IMR-90 (cell line): ENCODE measurements at regions not wholly inside any gene's neighbourhood (a gene's known extent, or its start where the extent isn't known, plus 50 kb on each side); places are given as distances from the start of the nearest gene placed in this dataset.

Source experiments
- ATAC-seq: fragments of 200-7000 bp; cut with Tn5 transposase; 2 replicates; pipeline ENCODE4 v1.9.1; 2020; ENCODE audit warnings: low read depth, mild to moderate bottlenecking, moderate library complexity
- BruUV-seq: library from RNA; stranded (reverse); fragments of 400-500 nt; replicated peaks from 2 replicates; lab custom pipeline; 2021; lab: Mats Ljungman, UMichigan
- CTCF ChIA-PET: fragments of 300-600 bp; formaldehyde crosslinking; extraction: SDS; loops from one replicate; lab custom pipeline; 2021; ENCODE audit warnings: antibody characterized with exemption; lab: Yijun Ruan, JAX
- POLR2A ChIA-PET: fragments of 300-600 bp; sonication (Branson Sonifier 250); formaldehyde crosslinking; loops from one replicate; lab custom pipeline; 2022; ENCODE audit warnings: antibody characterized with exemption; ENCODE audit not compliant: unreplicated experiment; lab: Charles Lee
- DNase-seq: peaks from one replicate; pipeline ENCODE4 v3.0.0; 2013
- H2AFZ ChIP-seq: replicated peaks from 2 replicates; pipeline ENCODE3; 2013; ENCODE audit warnings: low read length, mild to moderate bottlenecking; ENCODE audit not compliant: poor library complexity
- H2AK5ac ChIP-seq: 2 replicates; pipeline ENCODE4 v1.6.1; 2013; ENCODE audit warnings: low read depth, low read length, inconsistent platforms
- H2AK9ac ChIP-seq: replicated peaks from 2 replicates; pipeline ENCODE3; 2013; ENCODE audit warnings: mild to moderate bottlenecking, low read depth, low read length, moderate library complexity; ENCODE audit not compliant: poor library complexity
- H2BK120ac ChIP-seq: 2 replicates; pipeline ENCODE4 v1.6.1; 2013; ENCODE audit warnings: low read depth, low read length, inconsistent platforms
- H2BK15ac ChIP-seq: 3 replicates; pipeline ENCODE4 v1.6.1; 2013; ENCODE audit warnings: low read depth, low read length, inconsistent platforms
- H2BK20ac ChIP-seq: 2 replicates; pipeline ENCODE4 v1.6.1; 2013; ENCODE audit warnings: low read depth, mild to moderate bottlenecking, inconsistent platforms, low read length, moderate library complexity
- H2BK5ac ChIP-seq: 2 replicates; pipeline ENCODE4 v1.6.1; 2013; ENCODE audit warnings: mild to moderate bottlenecking, low read depth, low read length, inconsistent platforms; ENCODE audit not compliant: poor library complexity, severe bottlenecking
- H3K14ac ChIP-seq: replicated peaks from 2 replicates; pipeline ENCODE4 v1.6.1; 2013; ENCODE audit warnings: low read depth, low read length, inconsistent platforms
- H3K18ac ChIP-seq: 2 replicates; pipeline ENCODE4 v1.6.1; 2013; ENCODE audit warnings: low read depth, low read length, control low read depth
- H3K23ac ChIP-seq: 2 replicates; pipeline ENCODE4 v1.6.1; 2013; ENCODE audit warnings: low read depth, low read length, inconsistent platforms
- H3K27ac ChIP-seq: 2 replicates; pipeline ENCODE4 v1.5.1; 2013; ENCODE audit warnings: mild to moderate bottlenecking, control low read depth, low read length; ENCODE audit not compliant: insufficient read depth
- H3K27me3 ChIP-seq: 2 replicates; pipeline ENCODE4 v1.6.1; 2013; ENCODE audit warnings: low read length; ENCODE audit not compliant: control insufficient read depth, insufficient read depth
- H3K36me3 ChIP-seq: 2 replicates; pipeline ENCODE4 v1.6.1; 2013; ENCODE audit warnings: low read length, mixed read lengths; ENCODE audit not compliant: control insufficient read depth, insufficient read depth
- H3K4ac ChIP-seq: 2 replicates; pipeline ENCODE4 v1.6.1; 2013; ENCODE audit warnings: low read depth, low read length, inconsistent platforms
- H3K4me1 ChIP-seq: 2 replicates; pipeline ENCODE4 v1.6.1; 2013; ENCODE audit warnings: low read length, mixed read lengths; ENCODE audit not compliant: control insufficient read depth, insufficient read depth
- H3K4me2 ChIP-seq: 2 replicates; pipeline ENCODE4 v1.6.1; 2013; ENCODE audit warnings: low read depth, mild to moderate bottlenecking, control low read depth, low read length, moderate library complexity
- H3K4me3 ChIP-seq: 2 replicates; pipeline ENCODE4 v1.5.1; 2013; ENCODE audit warnings: low read depth, mild to moderate bottlenecking, control low read depth, low read length, moderate library complexity; ENCODE audit not compliant: insufficient read depth
- H3K56ac ChIP-seq: 2 replicates; pipeline ENCODE4 v1.6.1; 2013; ENCODE audit warnings: low read length, inconsistent platforms; ENCODE audit not compliant: insufficient read depth; ENCODE audit errors: extremely low read depth
- H3K79me1 ChIP-seq, 2 experiments: 2 replicates each; pipeline ENCODE4 v1.6.1; 2013; ENCODE audit warnings: low read length in 2 of 2, inconsistent platforms in 1 of 2, low read depth in 1 of 2
- H3K9ac ChIP-seq: 2 replicates; pipeline ENCODE4 v1.6.1; 2013; ENCODE audit warnings: low read depth, low read length, control low read depth
- H3K9me1 ChIP-seq: 2 replicates; pipeline ENCODE4 v1.6.1; 2013; ENCODE audit warnings: low read length, inconsistent platforms; ENCODE audit not compliant: insufficient read depth
- H3K9me3 ChIP-seq: 2 replicates; pipeline ENCODE4 v1.6.1; 2013; ENCODE audit warnings: low read length; ENCODE audit not compliant: control insufficient read depth, insufficient read depth
- H4K20me1 ChIP-seq: 2 replicates; pipeline ENCODE4 v1.6.1; 2013; ENCODE audit warnings: low read length, inconsistent platforms; ENCODE audit not compliant: insufficient read depth
- H4K5ac ChIP-seq: 2 replicates; pipeline ENCODE4 v1.6.1; 2013; ENCODE audit warnings: mild to moderate bottlenecking, low read depth, low read length, control low read depth
- H4K8ac ChIP-seq, 2 experiments: 2 replicates each; pipeline ENCODE4 v1.6.1; 2013; ENCODE audit warnings: low read depth in 2 of 2, low read length in 2 of 2, control low read depth in 1 of 2, inconsistent platforms in 1 of 2
- H4K91ac ChIP-seq: 2 replicates; pipeline ENCODE4 v1.6.1; 2013; ENCODE audit warnings: low read depth, low read length, inconsistent platforms; ENCODE audit not compliant: insufficient read depth
- BHLHE40 ChIP-seq: fragments of 150-350 bp; IDR thresholded peaks from 2 replicates; pipeline ENCODE4 v1.6.1; 2016; ENCODE audit warnings: mild to moderate bottlenecking, low read depth, low read length
- CEBPB ChIP-seq: IDR thresholded peaks from 2 replicates; pipeline ENCODE4 v1.6.1; 2012; ENCODE audit warnings: low read depth, low read length, improper control_type of control experiment
- CHD1 ChIP-seq: IDR thresholded peaks from 2 replicates; pipeline ENCODE4 v1.6.1; 2012; ENCODE audit warnings: low read depth, low read length, improper control_type of control experiment
- CTCF ChIP-seq: conservative IDR thresholded peaks from 2 replicates; pipeline ENCODE4 v1.5.1; 2012; ENCODE audit warnings: mild to moderate bottlenecking, low read depth, low read length, improper control_type of control experiment
- ELK1 ChIP-seq: fragments of 150-350 bp; IDR thresholded peaks from 2 replicates; pipeline ENCODE4 v1.6.1; 2016; ENCODE audit warnings: low read depth, mild to moderate bottlenecking, low read length, moderate library complexity, borderline replicate concordance
- FOS ChIP-seq: fragments of 150-350 bp; IDR thresholded peaks from 2 replicates; pipeline ENCODE4 v1.6.1; 2016; ENCODE audit warnings: low read depth, low read length
- MAFK ChIP-seq: IDR thresholded peaks from 2 replicates; pipeline ENCODE4 v1.6.1; 2012; ENCODE audit warnings: low read depth, low read length, improper control_type of control experiment
- MAZ ChIP-seq: IDR thresholded peaks from 2 replicates; pipeline ENCODE4 v1.6.1; 2012; ENCODE audit warnings: low read depth, mild to moderate bottlenecking, low read length, improper control_type of control experiment, moderate library complexity, borderline replicate concordance
- MXI1 ChIP-seq: IDR thresholded peaks from 2 replicates; pipeline ENCODE4 v1.6.1; 2012; ENCODE audit warnings: low read depth, mild to moderate bottlenecking, low read length, moderate library complexity, borderline replicate concordance
- NFE2L2 ChIP-seq: fragments of 150-350 bp; IDR thresholded peaks from 2 replicates; pipeline ENCODE4 v1.6.1; 2016; ENCODE audit warnings: low read depth, mild to moderate bottlenecking, low read length
- POLR2A ChIP-seq: IDR thresholded peaks from 2 replicates; pipeline ENCODE4 v1.6.1; 2012; ENCODE audit warnings: mild to moderate bottlenecking, low read depth, low read length
- RAD21 ChIP-seq: IDR thresholded peaks from 2 replicates; pipeline ENCODE4 v1.6.1; 2012; ENCODE audit warnings: low read length, improper control_type of control experiment
- RCOR1 ChIP-seq: IDR thresholded peaks from 2 replicates; pipeline ENCODE4 v1.6.1; 2012; ENCODE audit warnings: mild to moderate bottlenecking, low read length, improper control_type of control experiment; ENCODE audit not compliant: insufficient replicate concordance
- RFX5 ChIP-seq: IDR thresholded peaks from 2 replicates; pipeline ENCODE4 v1.8.0; 2012; ENCODE audit warnings: low read depth, mild to moderate bottlenecking, low read length, moderate library complexity
- SMC3 ChIP-seq: fragments of 150-350 bp; IDR thresholded peaks from 2 replicates; pipeline ENCODE4 v1.6.1; 2016; ENCODE audit warnings: low read depth, mild to moderate bottlenecking, antibody characterized with exemption, low read length, moderate library complexity
- WGBS, 2 experiments: methylation state at CpG; one replicate each; pipeline versions ENCODE4 v1.1.5 to v1.1.7; 2013; ENCODE audit warnings: missing lambda C conversion rate in 2 of 2; ENCODE audit not compliant: insufficient read length in 1 of 2; ENCODE audit errors: extremely low coverage in 2 of 2; 5-methylcytosine and 5-hydroxymethylcytosine counted together
- dilution Hi-C: fragments of 300-500 bp; cut with HindIII; formaldehyde crosslinking; loops from one replicate; pipeline ENCODE4 v1.14.3; 2018; ENCODE audit warnings: low sequenced_read_pairs; ENCODE audit not compliant: unreplicated experiment
- in situ Hi-C: fragments of 300-500 bp; cut with MboI; formaldehyde crosslinking; loops from 3 replicates; pipeline ENCODE4 v1.14.3; 2019; ENCODE audit warnings: low sequenced_read_pairs, inconsistent platforms, mixed read lengths
- intact Hi-C: fragments of 100-400 bp; cut with micrococcal nuclease; formaldehyde crosslinking; loops from 2 replicates; pipeline ENCODE4 v1.10.0; 2022
- TF ChIP-seq, protein P1 (sequence below): fragments of 150-350 bp; IDR thresholded peaks from 2 replicates; pipeline ENCODE4 v1.6.1; 2017; ENCODE audit warnings: mild to moderate bottlenecking, antibody characterized with exemption, low read length, low read depth

- TF ChIP-seq CHD1 (no peak), SMC3 (no peak), RCOR1 (no peak), FOS (no peak), BHLHE40 (no peak), CEBPB (no peak), NFE2L2 (no peak), CTCF (no peak), RAD21 (no peak), ELK1 (no peak), MXI1 (no peak), POLR2A (no peak), RFX5 (no peak), MAFK (no peak), MAZ (no peak)
- TF ChIP-seq, protein P1, sequence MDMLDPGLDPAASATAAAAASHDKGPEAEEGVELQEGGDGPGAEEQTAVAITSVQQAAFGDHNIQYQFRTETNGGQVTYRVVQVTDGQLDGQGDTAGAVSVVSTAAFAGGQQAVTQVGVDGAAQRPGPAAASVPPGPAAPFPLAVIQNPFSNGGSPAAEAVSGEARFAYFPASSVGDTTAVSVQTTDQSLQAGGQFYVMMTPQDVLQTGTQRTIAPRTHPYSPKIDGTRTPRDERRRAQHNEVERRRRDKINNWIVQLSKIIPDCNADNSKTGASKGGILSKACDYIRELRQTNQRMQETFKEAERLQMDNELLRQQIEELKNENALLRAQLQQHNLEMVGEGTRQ, result no peak
- H3K9me3 ChIP-seq, result peaks cover 4% of the 10 kb centered on the region; the same call in 1 of the 2 replicates
- H3K27ac ChIP-seq, result no peak overlapping the region
- no peaks in the 10 kb centered on the region for H3K79me1 ChIP-seq
- H2AK9ac ChIP-seq, result no peak overlapping the region
- H2BK20ac ChIP-seq, result no peak overlapping the region
- H2BK5ac ChIP-seq, result no peak overlapping the region
- no peaks in the 10 kb centered on the region for H3K27me3 ChIP-seq
- H2BK120ac ChIP-seq, result no peak overlapping the region
- ChIA-PET CTCF (interaction anchor here (0.9 to 1.9 kb wide), 2 partner anchors 14 to 46 kb away, joined by 3 to 4 read pairs; no protein-coding TSS in a partner anchor), POLR2A (no interaction called here)
- no TSS peak for BruUV-seq
- dilution Hi-C loops (no loop called here), intact Hi-C loops (no loop called here), in situ Hi-C loops (no loop called here)
- no peak overlapping the region for H2AFZ ChIP-seq
- no peak overlapping the region for H3K4me2 ChIP-seq
- H4K91ac ChIP-seq, result no peak overlapping the region
- H3K9me1 ChIP-seq, result peaks cover 3% of the 10 kb centered on the region; the same call in 1 of the 2 replicates
- DNase-seq (no peak), ATAC-seq (no peak)
- no CpG with 5 or more reads among the region's 5 CpGs for WGBS, 2 experiments
- no peaks in the 10 kb centered on the region for H3K36me3 ChIP-seq
- no peak overlapping the region for H3K56ac ChIP-seq
- H2BK15ac ChIP-seq, result no peak overlapping the region
- no peak overlapping the region for H2AK5ac ChIP-seq
- no peak overlapping the region for H3K4ac ChIP-seq
- no peak overlapping the region for H3K18ac ChIP-seq
- no peak overlapping the region for H3K14ac ChIP-seq
- no peak overlapping the region for H3K23ac ChIP-seq
- no peak overlapping the region for H3K9ac ChIP-seq
- no peak overlapping the region for H4K5ac ChIP-seq
- H4K20me1 ChIP-seq, result no peaks in the 10 kb centered on the region
- no peak overlapping the region for H4K8ac ChIP-seq
- no peak overlapping the region for H3K4me3 ChIP-seq
- H3K4me1 ChIP-seq, result 0 out of 2 replicates have a peak, but pooled peaks cover 2% of the 10 kb centered on the region
These were observed 176.4 kb downstream of the ZFP64 start for GRCh38 chr20:52015155-52015554.
